HG02973 (cell line): ENCODE measurements at regions not wholly inside any gene's neighbourhood (a gene's known extent, or its start where the extent isn't known, plus 50 kb on each side); places are given as distances from the start of the nearest gene placed in this dataset.

Experiments used
- ATAC-seq: cut with Tn5 transposase; IDR thresholded peaks from one replicate; pipeline ENCODE4 v1.9.1; 2021; ENCODE audit warnings: moderate library complexity; ENCODE audit not compliant: unreplicated experiment

GRCh38 chr13:73857106-73857505 lies 277.1 kb downstream of the KLF12 start:
- no peak for ATAC-seq

DNA sequence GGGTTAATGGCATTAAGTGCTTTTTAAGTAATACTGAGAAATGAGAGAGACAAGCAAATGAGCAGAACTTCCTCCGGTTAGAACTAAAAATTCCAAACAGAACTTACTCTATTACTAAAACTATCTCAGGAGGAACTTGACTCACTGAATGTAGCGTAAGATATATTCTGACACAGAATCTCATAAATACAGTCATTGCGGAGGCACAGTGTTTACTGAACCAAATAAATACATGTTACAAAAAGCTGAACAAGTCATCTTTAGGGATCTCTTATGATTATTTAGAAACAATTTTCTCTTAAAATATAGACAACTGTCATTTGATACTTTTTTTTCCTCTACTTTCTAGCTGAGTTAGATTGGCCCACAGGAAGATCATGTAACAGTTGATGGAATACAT lies 283.1 kb downstream of the KLF12 start:
- peak; percentile 60 for ATAC-seq

DNA sequence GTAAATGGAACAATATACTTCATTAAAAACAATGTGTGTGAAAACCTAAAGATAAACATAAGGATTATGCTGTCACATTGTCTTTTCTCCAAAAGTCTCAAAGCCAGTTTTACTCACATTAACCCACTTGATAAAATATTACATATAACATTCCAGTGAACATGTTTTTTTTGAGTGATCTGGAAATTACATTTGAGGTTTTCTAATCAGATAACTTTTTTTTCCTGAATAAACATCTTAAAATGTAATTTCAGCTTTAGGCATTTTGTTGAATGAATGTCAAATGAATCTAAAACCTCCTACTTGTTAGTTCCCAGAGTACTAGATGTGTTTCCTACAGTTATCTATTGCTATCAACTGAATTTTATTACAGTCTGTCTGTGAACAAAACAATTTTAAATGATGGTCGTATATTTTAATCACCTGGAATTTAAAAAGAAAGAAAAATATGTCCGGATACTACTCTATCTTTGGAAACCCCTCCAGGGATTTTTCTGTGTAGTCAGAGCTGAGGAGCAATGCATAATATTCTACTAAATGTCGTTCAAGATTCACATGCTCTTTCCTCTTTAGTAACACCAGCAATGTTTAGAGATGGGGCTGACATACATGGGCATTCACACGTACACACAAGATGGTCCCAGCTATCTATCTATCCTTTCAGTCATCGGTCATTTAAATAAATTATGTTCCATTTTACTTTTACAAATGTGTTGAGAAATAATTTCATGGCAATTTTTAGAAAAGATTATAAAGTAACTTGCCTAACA lies 283.9 kb downstream of the KLF12 start:
- no peak for ATAC-seq

DNA sequence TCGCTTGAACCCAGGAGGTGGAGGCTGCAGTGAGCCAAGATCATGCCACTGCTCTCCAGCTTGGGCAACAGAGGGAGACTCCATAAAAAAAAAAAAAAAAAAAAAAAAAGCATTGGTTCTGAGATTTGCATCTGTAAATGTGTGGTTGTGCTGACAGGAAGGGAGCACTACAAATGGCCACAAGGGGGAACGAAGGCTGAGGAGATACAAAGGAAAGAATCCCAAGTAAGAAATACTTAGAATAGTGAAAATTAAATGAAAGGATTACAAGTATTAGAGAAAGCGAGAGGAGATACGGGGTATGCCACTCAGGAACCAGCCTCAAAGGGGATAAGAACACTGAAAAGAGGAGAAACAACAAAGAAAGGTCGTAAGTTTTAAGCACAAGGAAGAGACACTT lies 284.9 kb downstream of the KLF12 start:
- no peak for ATAC-seq

DNA sequence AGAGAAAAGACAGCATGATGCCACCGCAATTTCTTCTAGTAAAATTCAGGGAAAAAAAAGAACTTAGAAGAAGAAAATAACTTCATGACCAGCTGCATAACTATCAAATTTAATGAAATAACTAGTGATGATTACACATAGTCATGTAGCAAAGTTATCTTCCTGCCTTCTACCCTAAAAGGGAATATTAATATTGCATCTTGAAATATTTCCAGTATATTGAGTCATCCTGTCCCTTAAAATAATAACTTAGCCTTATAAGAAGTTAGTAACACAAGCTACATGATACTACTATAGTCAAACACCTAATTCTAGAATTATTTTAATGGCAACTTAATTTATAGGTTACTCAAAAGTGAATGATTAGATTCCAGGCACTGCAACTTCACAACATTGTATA lies 289.2 kb downstream of the KLF12 start:
- ATAC-seq: no peak

DNA sequence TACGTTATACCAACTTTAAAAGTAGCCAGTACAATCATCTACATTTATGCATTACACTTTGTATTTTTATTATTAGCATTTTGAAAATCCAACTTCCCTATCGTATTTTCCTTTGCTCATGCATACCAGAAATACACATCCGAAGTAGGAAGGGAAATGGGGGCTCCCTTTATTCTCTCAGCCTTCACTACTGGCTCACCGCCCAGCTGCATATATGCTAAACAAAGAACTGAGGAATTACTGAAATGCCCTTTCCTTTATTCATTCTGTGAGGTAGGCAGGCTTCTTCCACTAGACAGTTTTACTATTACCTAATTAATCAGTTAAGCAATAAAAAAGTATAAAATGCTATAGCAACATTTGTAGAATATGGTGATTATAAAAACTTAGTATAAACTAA lies 291.6 kb downstream of the KLF12 start:
- ATAC-seq: no peak

DNA sequence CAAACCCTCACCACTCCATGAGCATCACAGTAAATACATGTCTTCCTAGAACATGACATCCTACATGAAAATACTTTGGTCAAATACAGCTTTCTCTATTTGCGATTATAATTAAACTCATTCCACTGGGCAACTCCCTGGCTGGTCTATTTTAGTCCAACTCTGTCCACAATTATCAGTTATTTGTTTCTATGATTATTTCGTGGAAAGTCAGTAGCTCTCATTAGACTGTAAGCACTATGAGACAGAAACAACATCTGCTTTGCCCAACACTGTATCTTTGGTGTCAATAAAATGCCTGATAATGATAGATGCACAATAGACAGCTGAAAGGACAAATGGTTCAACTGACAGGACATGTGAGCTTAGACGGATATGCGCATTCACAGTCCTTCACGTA lies 292.0 kb downstream of the KLF12 start:
- ATAC-seq: no peak

GRCh38 chr13:73837147-73837546 lies 297.1 kb downstream of the KLF12 start:
- ATAC-seq: no peak

DNA sequence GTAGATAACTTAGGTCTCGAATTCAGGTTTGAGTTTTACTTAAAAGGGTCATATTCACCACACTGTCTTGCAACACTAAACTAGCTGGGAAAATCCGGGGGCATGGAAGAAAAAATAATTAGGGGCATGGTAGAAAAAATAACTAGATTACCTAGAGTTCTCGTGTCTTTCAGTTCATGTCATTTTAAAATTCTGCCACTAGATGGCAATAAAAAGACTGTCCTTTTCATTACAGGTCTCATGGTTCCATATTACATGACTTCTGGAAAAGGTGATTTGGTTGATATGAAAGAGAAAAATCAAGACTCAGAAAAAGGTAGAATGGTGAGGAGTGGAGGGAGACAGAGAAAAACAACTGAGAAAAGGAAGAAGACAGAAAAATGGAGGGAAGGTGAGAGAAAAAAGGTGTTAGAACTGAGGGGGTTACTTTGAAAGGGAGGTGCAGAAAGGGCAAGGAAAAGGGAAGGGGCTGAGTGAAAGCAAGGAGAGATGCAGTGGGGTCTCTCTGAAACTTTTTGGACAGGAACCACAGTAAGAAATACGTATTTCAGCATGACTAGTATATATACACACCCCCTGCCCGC lies 299.0 kb downstream of the KLF12 start:
- ATAC-seq: peak; percentile 67

DNA sequence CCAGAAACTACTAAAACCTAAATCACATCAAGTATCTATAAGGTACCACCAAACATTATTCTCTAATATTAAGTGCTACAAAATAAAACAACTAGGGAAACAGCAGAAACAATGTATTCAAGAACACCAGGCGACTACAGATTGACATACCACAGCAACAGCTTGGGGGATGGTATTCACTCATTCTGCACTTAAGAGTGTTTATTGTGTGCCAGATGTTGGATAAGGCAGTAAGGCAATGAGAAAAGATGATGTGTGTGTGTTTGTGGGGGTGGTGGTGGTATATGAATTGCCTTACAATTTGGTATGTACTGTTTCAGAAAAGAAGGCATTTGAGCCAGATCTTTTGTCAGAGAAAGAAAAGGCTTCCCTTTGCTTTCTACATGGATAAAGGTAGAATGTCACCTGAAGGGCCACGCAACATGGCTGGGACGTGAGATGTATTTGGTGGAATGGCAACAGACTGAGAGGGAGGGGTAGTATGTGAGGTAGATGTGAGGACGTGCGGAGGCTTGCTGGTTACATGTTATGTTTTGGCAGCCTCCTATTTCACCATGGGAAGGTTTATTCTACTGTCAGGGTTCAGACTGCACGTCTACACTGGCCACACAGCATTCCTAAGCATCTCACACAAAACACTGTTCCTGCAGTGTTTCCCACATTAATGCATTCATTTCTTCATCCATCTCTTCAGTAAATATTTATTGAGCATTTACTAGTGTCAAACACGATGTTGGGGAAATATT lies 300.7 kb downstream of the KLF12 start:
- no peak for ATAC-seq

DNA sequence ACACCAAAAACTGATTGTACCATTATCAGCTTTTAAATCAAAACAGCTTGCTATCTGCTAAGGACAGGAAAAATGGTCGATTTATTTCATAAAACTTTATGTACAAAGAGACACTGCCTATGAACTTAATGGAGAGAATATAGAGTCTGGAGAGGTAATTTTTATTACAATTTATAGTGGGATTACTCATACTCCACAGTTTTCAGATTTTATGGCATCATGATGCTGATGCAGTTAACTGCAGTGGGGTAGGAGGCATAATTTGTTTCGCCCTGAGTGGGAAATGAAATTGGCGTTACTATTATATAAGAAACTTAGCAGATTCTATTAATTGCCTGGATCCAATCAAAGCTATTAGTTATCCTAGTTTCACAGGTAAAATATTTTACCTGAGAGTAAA lies 301.4 kb downstream of the KLF12 start:
- no peak for ATAC-seq

DNA sequence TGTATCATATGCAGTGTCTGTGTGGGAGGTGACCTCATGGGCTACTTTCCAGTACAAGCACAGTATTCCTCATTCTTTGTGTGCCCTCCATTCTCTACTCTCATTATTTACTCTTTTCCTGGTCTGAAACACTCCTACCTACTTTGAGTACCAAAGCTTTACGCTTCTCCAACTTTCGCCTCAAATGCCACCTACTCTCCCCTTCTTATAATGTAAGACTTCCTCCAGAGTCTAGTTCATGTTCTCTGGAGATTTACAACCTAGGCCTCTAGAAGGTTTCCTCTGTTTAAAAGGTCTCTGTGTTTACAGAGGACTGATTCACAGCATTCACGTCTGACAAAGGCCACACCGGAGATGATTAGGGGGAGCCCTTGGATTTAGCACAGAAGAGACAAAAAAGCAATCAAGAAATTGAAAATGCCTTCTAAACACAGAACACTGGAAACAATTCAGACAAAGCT lies 302.0 kb downstream of the KLF12 start:
- no peak for ATAC-seq

DNA sequence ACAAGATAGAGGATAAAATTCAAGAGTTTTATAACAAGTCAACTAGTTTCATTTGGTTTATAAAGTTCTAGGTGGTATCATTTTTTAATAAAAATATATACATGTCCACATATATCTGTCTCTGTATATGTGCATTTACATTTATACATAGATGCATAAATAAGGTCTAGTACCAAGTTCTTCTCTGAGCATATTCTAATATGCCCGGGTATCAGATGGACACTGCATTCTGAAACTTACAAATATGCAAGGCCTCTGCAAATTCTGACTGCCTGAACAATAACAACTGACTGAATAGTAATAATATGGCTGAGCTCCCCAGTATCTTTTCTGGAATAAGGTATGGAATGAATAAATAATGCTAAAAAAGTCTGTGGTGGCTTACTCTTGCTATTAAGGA lies 304.8 kb downstream of the KLF12 start:
- ATAC-seq: no peak

DNA sequence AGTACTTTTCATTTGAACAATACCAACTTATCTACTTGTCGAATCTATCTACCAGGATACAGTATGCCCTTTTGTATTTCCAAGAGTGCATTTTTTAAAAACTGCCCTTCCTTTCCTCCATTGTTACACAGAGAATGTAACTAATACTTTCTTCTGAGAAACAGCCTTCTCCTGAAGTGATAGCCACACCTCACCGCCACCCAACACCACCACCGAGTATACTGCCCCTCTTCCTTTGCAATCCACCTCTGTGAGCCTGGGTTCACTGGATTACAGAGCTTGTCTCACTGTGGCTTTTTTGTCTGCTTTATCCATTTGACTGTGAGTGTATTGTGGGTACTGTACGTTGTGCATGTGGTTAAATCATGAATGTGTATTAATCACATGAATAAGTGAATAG lies 305.4 kb downstream of the KLF12 start:
- ATAC-seq: no peak

GRCh38 chr13:73827434-73827833 lies 306.8 kb downstream of the KLF12 start:
- ATAC-seq: no peak

DNA sequence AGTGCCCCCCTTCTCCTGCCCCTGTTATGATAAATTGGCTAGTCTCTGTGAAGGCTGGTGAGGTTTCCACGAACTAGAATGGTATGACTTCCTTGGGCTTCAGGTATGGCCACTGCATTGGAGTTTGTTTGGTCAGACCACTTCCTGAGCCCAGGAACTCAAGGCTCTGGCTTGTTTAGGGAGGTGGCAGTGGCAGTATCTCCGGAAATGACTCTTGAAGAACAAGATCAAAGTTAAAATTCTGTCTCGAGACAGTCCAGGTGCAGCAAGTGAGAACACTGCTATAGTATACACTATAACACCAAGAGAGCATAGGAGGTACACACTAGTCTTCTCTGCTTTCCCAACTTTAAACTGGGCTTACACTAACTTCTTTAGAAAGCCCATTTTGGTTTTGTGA lies 309.1 kb downstream of the KLF12 start:
- no peak for ATAC-seq

- no peak for ATAC-seq
These were observed 311.3 kb downstream of the KLF12 start for GRCh38 chr13:73822668-73823592.

DNA sequence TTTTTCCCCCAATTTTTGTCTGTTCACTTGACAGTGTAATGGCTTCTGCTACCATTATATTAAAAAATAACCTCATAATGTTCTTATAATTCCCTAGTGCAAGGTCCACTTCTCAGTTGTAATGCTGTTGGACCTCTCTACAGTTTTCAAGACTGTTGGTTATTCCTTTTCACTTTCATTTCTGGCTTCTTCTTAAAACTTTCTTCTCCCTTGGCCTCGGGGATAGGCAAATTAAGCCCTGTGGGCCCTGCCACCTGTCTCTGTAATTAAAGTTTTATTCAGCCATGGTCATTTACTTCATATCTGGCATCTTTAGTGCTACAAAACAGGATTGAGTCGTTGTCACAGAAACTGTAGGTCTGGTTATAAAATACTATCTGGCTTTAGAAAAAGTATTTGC lies 313.5 kb downstream of the KLF12 start:
- ATAC-seq: no peak

- no peak for ATAC-seq
These were observed 313.9 kb downstream of the KLF12 start for GRCh38 chr13:73820285-73820684.

- ATAC-seq: no peak
These were observed 314.5 kb downstream of the KLF12 start for GRCh38 chr13:73819711-73820110.

DNA sequence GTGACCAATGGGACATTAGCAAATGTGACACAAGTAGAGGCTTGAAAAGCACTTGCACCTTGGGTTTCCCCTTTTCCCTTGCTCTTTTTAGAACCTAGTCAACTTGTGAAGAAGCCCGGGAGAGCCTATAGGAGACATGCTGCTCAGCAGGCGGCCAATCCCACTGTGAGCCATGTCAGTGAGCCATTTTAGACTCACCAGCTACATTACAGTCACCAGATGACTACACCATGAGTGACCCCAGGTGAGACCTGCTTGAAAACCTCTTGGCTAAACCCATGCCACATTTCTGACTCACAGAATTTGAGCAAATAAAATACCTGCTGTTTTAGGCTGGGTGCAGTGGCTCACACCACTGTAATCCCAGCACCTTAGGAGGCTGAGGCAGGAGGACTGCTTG lies 317.5 kb downstream of the KLF12 start:
- ATAC-seq: no peak
